ENCODE measurements at regions not wholly inside any gene's neighbourhood (a gene's known extent, or its start where the extent isn't known, plus 50 kb on each side); places are given as distances from the start of the nearest gene placed in this dataset.

- no peak for DNase-seq (ENCODE audit: low read depth)
- no peak overlapping the region for H3K4me3 ChIP-seq (ENCODE audit: low read length)
- TF ChIP-seq CTCF (conservative IDR thresholded peaks at IDR 0.05; ENCODE audit: low read depth, low read length): peak; percentile 64
Measured at GRCh38 chr4:137226900-137227299, 305.4 kb downstream of the PCDH18 start.

- TF ChIP-seq CTCF (conservative IDR thresholded peaks at IDR 0.05; ENCODE audit: low read depth, low read length): no peak
- no peak for DNase-seq (ENCODE audit: low read depth)
- H3K4me3 ChIP-seq (ENCODE audit: low read length): no peak overlapping the region
Measured at GRCh38 chr4:137226221-137226620, 306.1 kb downstream of the PCDH18 start.

- no peak overlapping the region for H3K4me3 ChIP-seq (ENCODE audit: low read length)
- DNase-seq (ENCODE audit: low read depth): no peak
- TF ChIP-seq CTCF (conservative IDR thresholded peaks at IDR 0.05; ENCODE audit: low read depth, low read length): no peak
Measured at GRCh38 chr4:137213372-137214173, 318.7 kb downstream of the PCDH18 start.

DNA sequence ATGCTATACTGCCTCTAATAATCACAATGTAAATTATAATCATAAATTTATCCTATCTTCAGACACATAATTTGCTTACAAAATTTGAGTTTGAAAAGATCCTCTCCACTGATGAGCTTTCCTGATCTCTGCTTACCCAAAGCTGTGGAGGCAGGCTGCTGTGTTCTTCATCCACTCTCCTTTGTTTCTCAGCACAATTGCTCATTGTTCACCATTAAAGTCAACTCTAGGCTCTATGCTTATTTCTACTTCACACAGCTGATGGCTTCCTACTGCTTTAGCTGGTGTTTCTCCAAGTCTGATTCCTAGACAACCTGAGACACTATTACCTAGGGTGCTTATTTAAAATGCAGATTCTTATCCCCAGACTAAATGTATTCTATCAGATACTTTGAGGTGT, 319.7 kb downstream of the PCDH18 start:
- no peak overlapping the region for H3K4me3 ChIP-seq (ENCODE audit: low read length)
- no peak for TF ChIP-seq CTCF (conservative IDR thresholded peaks at IDR 0.05; ENCODE audit: low read depth, low read length)
- no peak for DNase-seq (ENCODE audit: low read depth)

GRCh38 chr4:137209240-137209639, 323.1 kb downstream of the PCDH18 start:
- no peak for DNase-seq (ENCODE audit: low read depth)
- H3K4me3 ChIP-seq (ENCODE audit: low read length): no peak overlapping the region
- no peak for TF ChIP-seq CTCF (conservative IDR thresholded peaks at IDR 0.05; ENCODE audit: low read depth, low read length)

GRCh38 chr4:137206781-137207180, 325.5 kb downstream of the PCDH18 start:
- TF ChIP-seq CTCF (conservative IDR thresholded peaks at IDR 0.05; ENCODE audit: low read depth, low read length): no peak
- no peak for DNase-seq (ENCODE audit: low read depth)
- H3K4me3 ChIP-seq (ENCODE audit: low read length): no peak overlapping the region

GRCh38 chr4:137203601-137204000, 328.7 kb downstream of the PCDH18 start:
- H3K4me3 ChIP-seq (ENCODE audit: low read length): no peak overlapping the region
- TF ChIP-seq CTCF (conservative IDR thresholded peaks at IDR 0.05; ENCODE audit: low read depth, low read length): no peak
- no peak for DNase-seq (ENCODE audit: low read depth)
